GM12878 (cell line): ENCODE measurements at regions not wholly inside any gene's neighbourhood (a gene's known extent, or its start where the extent isn't known, plus 50 kb on each side); places are given as distances from the start of the nearest gene placed in this dataset.

Source experiments
- ATAC-seq: fragments of 200-7000 bp; cut with Tn5 transposase; 3 replicates; pipeline ENCODE4 v1.9.1; 2020; ENCODE audit warnings: mild to moderate bottlenecking, moderate library complexity
- BruUV-seq: library from RNA; stranded (reverse); fragments of 400-500 nt; replicated peaks from 2 replicates; lab custom pipeline; 2021; lab: Mats Ljungman, UMichigan
- CTCF ChIA-PET: fragments of 300-600 bp; sonication (Branson Sonifier 250); formaldehyde crosslinking; extraction: SDS; loops from one replicate; lab custom pipeline; 2021; ENCODE audit warnings: inconsistent platforms; lab: Yijun Ruan, JAX
- POLR2A ChIA-PET: fragments of 350-600 bp; formaldehyde crosslinking; extraction: SDS; loops from one replicate; lab custom pipeline; 2021; ENCODE audit warnings: inconsistent platforms; lab: Charles Lee
- RAD21 ChIA-PET: fragments of 300-600 bp; sonication (Branson Sonifier 250); formaldehyde crosslinking; loops from one replicate; lab custom pipeline; 2023; ENCODE audit warnings: antibody characterized with exemption; ENCODE audit not compliant: unreplicated experiment; lab: Charles Lee
- SMC1A ChIA-PET: fragments of 300-600 bp; sonication (Branson Sonifier 250); formaldehyde crosslinking; loops from one replicate; lab custom pipeline; 2023; ENCODE audit not compliant: unreplicated experiment, uncharacterized antibody; lab: Charles Lee
- DNase-seq: peaks from one replicate; pipeline ENCODE4 v3.0.0-alpha.2; 2011; ENCODE audit warnings: low read depth, low spot score
- FAIRE-seq: peaks from 3 replicates; lab custom pipeline; 2011; peaks lifted over from hg19 to GRCh38; lab: Jason Lieb, UNC
- H2AFZ ChIP-seq: 2 replicates; pipeline ENCODE4 v1.6.0; 2011; ENCODE audit warnings: low read depth, low read length, control low read depth; ENCODE audit not compliant: control insufficient read depth
- H3K27ac ChIP-seq: 2 replicates; pipeline ENCODE4 v1.5.1; 2011; ENCODE audit warnings: control low read depth; ENCODE audit not compliant: control insufficient read depth, insufficient read depth
- H3K27me3 ChIP-seq, 2 experiments: replicated peaks in 1 of 2; 2 replicates each; pipeline versions ENCODE4 v1.6.0 to v1.6.1; 2011; ENCODE audit warnings: low read length in 1 of 2; ENCODE audit not compliant: control insufficient read depth in 2 of 2, insufficient read depth in 2 of 2
- H3K36me3 ChIP-seq, 2 experiments: 2 replicates each; pipeline ENCODE4 v1.5.1; 2011; ENCODE audit warnings: low read length in 1 of 2; ENCODE audit not compliant: control insufficient read depth in 2 of 2, insufficient read depth in 2 of 2
- H3K4me1 ChIP-seq: 2 replicates; pipeline ENCODE4 v1.6.1; 2011; ENCODE audit warnings: mild to moderate bottlenecking, low read length, moderate library complexity, mixed read lengths; ENCODE audit not compliant: control insufficient read depth, insufficient read depth
- H3K4me2 ChIP-seq: 2 replicates; pipeline ENCODE4 v1.6.0; 2011; ENCODE audit warnings: control low read depth; ENCODE audit not compliant: control insufficient read depth, insufficient read depth
- H3K4me3 ChIP-seq: fragments of 200-600 bp; sonication (generic); 2 replicates; pipeline ENCODE4 v1.5.1; 2016
- H3K79me2 ChIP-seq: 2 replicates; pipeline ENCODE4 v1.6.0; 2011; ENCODE audit warnings: low read length; ENCODE audit not compliant: control insufficient read depth, insufficient read depth
- H3K9ac ChIP-seq: 2 replicates; pipeline ENCODE4 v1.8.0; 2011; ENCODE audit warnings: low read length, control low read depth, mixed read lengths; ENCODE audit not compliant: control insufficient read depth, insufficient read depth
- H3K9me3 ChIP-seq: replicated peaks from 3 replicates; pipeline ENCODE4 v1.5.1; 2011; ENCODE audit warnings: mild to moderate bottlenecking, low read length; ENCODE audit not compliant: control insufficient read depth, insufficient read depth
- H4K20me1 ChIP-seq: 2 replicates; pipeline ENCODE4 v1.6.0; 2011; ENCODE audit not compliant: control insufficient read depth, insufficient read depth
- ASH2L ChIP-seq: fragments of 300-600, 200-600 bp; sonication (generic); IDR thresholded peaks from 2 replicates; pipeline ENCODE4 v1.6.1; 2017; ENCODE audit warnings: low read depth, mild to moderate bottlenecking, borderline replicate concordance
- CBFB ChIP-seq: IDR thresholded peaks from 2 replicates; pipeline ENCODE4 v1.6.1; 2016; ENCODE audit warnings: antibody characterized with exemption, low read depth
- CHD1 ChIP-seq: IDR thresholded peaks from 2 replicates; pipeline ENCODE4 v1.6.1; 2012; ENCODE audit warnings: low read depth, low read length, improper control_type of control experiment
- EZH2 ChIP-seq: IDR thresholded peaks from 2 replicates; pipeline ENCODE4 v1.6.1; 2012; ENCODE audit warnings: low read depth, mild to moderate bottlenecking, control low read depth, inconsistent platforms, low read length, borderline replicate concordance; ENCODE audit not compliant: control insufficient read depth
- IKZF2 ChIP-seq, 2 experiments: fragments of 450-650 bp; IDR thresholded peaks; 2 replicates each; pipeline ENCODE4 v1.6.1; 2017; ENCODE audit warnings: mild to moderate bottlenecking in 2 of 2, moderate library complexity in 2 of 2
- MYB ChIP-seq: fragments of 150-350 bp; IDR thresholded peaks from 2 replicates; pipeline ENCODE4 v1.6.1; 2014; ENCODE audit warnings: mild to moderate bottlenecking, low read depth, low read length, borderline replicate concordance
- MYC ChIP-seq: IDR thresholded peaks from 2 replicates; pipeline ENCODE4 v1.6.1; 2011; ENCODE audit warnings: mild to moderate bottlenecking, low read length, moderate library complexity, inconsistent platforms; ENCODE audit not compliant: insufficient read depth, insufficient replicate concordance, insufficient read length, severe bottlenecking
- NBN ChIP-seq: fragments of 450-650 bp; IDR thresholded peaks from 2 replicates; pipeline ENCODE4 v1.6.1; 2016
- PML ChIP-seq: IDR thresholded peaks from 2 replicates; pipeline ENCODE4 v1.6.1; 2012; ENCODE audit warnings: low read length, inconsistent platforms
- RAD51 ChIP-seq: fragments of 450-650 bp; IDR thresholded peaks from 2 replicates; pipeline ENCODE4 v1.6.1; 2016; ENCODE audit warnings: moderate library complexity, mild to moderate bottlenecking, inconsistent platforms
- RB1 ChIP-seq: fragments of 450-650 bp; formaldehyde crosslinking; IDR thresholded peaks from 2 replicates; pipeline ENCODE4 v1.6.1; 2017; ENCODE audit warnings: mild to moderate bottlenecking, borderline replicate concordance
- TCF12 ChIP-seq: IDR thresholded peaks from 2 replicates; pipeline ENCODE4 v1.6.1; 2011; ENCODE audit warnings: low read depth, mild to moderate bottlenecking, low read length
- YY1 ChIP-seq: IDR thresholded peaks from 2 replicates; pipeline ENCODE4 v1.6.1; 2011; ENCODE audit warnings: low read depth, mild to moderate bottlenecking, low read length
- ZNF24 ChIP-seq: fragments of 450-650 bp; IDR thresholded peaks from 2 replicates; pipeline ENCODE4 v1.6.1; 2017; ENCODE audit warnings: antibody characterized with exemption, mild to moderate bottlenecking
- ZNF274 ChIP-seq: IDR thresholded peaks from one replicate; pipeline ENCODE4 v1.8.0; 2011; ENCODE audit not compliant: insufficient read length, insufficient read depth
- WGBS: methylation state at CpG from one replicate; pipeline ENCODE4 v1.1.6; 2016; ENCODE audit warnings: low lambda C conversion rate; ENCODE audit not compliant: insufficient replicate concordance, insufficient coverage; ENCODE audit errors: missing lambda C conversion rate; 5-methylcytosine and 5-hydroxymethylcytosine counted together
- in situ Hi-C: fragments of 300-500 bp; cut with MboI; formaldehyde crosslinking; loops from 9 replicates; pipeline ENCODE4 v1.14.3; 2018; ENCODE audit warnings: mixed read lengths
- intact Hi-C: fragments of 100-400 bp; cut with micrococcal nuclease; formaldehyde crosslinking; loops from one replicate; pipeline ENCODE4 v1.14.2; 2022; ENCODE audit not compliant: unreplicated experiment
- TF ChIP-seq, protein P1 (sequence below): IDR thresholded peaks from 2 replicates; pipeline ENCODE4 v1.6.1; 2011; ENCODE audit warnings: borderline replicate concordance, low read depth, mild to moderate bottlenecking, moderate library complexity, low read length; ENCODE audit not compliant: insufficient read depth, poor library complexity, severe bottlenecking
- TF ChIP-seq, protein P2 (sequence below): fragments of 450-650 bp; IDR thresholded peaks from 2 replicates; pipeline ENCODE4 v1.6.1; 2016; ENCODE audit warnings: mild to moderate bottlenecking, moderate library complexity, borderline replicate concordance

DNA sequence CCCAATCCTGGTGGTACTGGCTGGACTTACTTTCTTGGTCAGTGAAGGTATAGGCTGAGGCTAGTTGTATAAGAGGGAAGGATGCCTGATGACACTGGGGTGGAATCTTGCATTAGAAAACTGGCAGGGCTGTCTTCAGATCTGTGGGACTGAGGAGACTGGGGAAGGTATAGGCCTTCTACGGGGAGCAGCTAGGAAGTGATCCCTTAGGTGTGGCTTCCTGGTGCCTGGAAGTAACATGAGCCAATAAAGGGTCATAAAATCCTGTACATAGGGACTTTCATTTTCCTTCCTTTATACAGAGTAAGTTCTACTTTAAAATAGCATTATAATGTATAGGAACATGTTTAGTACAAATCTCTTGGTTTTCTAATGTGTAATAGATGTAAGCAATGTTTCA, 716.8 kb downstream of the LRFN5 start (continued):
- no peak for TF ChIP-seq RAD51
- TF ChIP-seq MYB = no peak
- TF ChIP-seq YY1 = no peak
- TF ChIP-seq CBFB = no peak
- TF ChIP-seq ASH2L = no peak
- no peak for TF ChIP-seq RB1
- TF ChIP-seq ZNF24 = no peak
- TF ChIP-seq, protein P1, sequence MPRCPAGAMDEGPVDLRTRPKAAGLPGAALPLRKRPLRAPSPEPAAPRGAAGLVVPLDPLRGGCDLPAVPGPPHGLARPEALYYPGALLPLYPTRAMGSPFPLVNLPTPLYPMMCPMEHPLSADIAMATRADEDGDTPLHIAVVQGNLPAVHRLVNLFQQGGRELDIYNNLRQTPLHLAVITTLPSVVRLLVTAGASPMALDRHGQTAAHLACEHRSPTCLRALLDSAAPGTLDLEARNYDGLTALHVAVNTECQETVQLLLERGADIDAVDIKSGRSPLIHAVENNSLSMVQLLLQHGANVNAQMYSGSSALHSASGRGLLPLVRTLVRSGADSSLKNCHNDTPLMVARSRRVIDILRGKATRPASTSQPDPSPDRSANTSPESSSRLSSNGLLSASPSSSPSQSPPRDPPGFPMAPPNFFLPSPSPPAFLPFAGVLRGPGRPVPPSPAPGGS = no peak

DNA sequence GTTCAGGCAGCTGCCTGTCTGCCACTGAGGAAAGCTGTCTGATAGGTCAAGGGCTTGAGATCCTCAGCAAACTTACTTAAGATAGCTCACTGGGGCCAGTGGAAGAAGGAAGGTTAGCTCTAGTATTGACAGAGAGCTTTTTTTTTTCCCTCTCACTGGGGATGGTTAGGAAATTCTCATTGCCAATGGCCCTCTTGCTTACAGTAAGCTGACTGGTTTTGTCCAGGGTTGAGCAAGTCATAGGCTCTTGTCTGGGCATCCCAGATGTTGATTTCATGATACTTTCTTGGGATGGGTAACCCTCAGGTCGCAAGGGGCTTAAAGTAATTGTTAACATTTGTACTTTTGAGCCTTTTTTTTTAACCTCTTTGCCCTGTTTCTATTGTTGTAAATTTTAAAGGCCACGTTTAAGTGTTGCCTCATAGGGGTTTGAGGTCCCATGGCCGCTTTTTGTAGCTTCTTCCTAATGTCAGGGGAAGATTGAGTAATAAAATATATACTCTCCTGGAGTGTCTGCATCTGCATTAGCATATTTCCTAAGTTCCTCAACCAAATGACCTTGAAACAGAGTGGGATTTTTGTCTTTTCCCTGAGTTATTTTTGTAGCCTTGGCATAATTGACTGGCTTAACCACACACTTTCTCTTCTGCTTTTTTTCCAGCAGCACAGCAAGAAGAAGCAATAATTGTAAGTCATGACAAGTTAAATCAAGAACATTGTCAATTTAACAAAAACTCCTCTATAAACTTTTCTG, 716.0 kb downstream of the LRFN5 start:
- WGBS = 0% methylated on average over 3 of the region's 3 CpGs
- H2AFZ ChIP-seq = no peak overlapping the region
- no peak overlapping the region for H3K4me3 ChIP-seq
- ChIA-PET CTCF (interaction anchor here (0.7 kb wide), 1 partner anchor 827 kb away, joined by 3 read pairs; no protein-coding TSS in a partner anchor), SMC1A (interaction anchor here (1.8 kb wide), 1 partner anchor 115 kb away, joined by 5 read pairs; no protein-coding TSS in a partner anchor), POLR2A (interaction anchor here (0.6 to 0.8 kb wide), 2 partner anchors 14 to 46 kb away, joined by 3 to 5 read pairs; no protein-coding TSS in a partner anchor), RAD21 (no interaction called here)
- BruUV-seq = no TSS peak
- no peaks in the 10 kb centered on the region for H3K9me3 ChIP-seq
- no peaks in the 10 kb centered on the region for H3K4me1 ChIP-seq
- peak; percentile 8 for DNase-seq
- no peaks in the 10 kb centered on the region for H3K36me3 ChIP-seq
- H3K4me2 ChIP-seq = no peak overlapping the region
- no peaks in the 10 kb centered on the region for H4K20me1 ChIP-seq
- intact Hi-C loops = no loop called here
- ATAC-seq = peak; percentile 30; the same call in 1 of the 3 replicates
- FAIRE-seq = no peak
- no peaks in the 10 kb centered on the region for H3K27me3 ChIP-seq
- in situ Hi-C loops = no loop called here
- H3K79me2 ChIP-seq = no peaks in the 10 kb centered on the region
- H3K27ac ChIP-seq = no peak overlapping the region
- H3K9ac ChIP-seq = no peak overlapping the region
- TF ChIP-seq TCF12 = no peak
- TF ChIP-seq PML = no peak
- TF ChIP-seq MYC = no peak
- peak; percentile 76 to 81; a peak in 2 of 4 replicates for TF ChIP-seq IKZF2 (IDR thresholded peaks at IDR 0.05)
- TF ChIP-seq ZNF274 = no peak
- no peak for TF ChIP-seq CHD1
- TF ChIP-seq EZH2 = no peak
- TF ChIP-seq, protein P2, sequence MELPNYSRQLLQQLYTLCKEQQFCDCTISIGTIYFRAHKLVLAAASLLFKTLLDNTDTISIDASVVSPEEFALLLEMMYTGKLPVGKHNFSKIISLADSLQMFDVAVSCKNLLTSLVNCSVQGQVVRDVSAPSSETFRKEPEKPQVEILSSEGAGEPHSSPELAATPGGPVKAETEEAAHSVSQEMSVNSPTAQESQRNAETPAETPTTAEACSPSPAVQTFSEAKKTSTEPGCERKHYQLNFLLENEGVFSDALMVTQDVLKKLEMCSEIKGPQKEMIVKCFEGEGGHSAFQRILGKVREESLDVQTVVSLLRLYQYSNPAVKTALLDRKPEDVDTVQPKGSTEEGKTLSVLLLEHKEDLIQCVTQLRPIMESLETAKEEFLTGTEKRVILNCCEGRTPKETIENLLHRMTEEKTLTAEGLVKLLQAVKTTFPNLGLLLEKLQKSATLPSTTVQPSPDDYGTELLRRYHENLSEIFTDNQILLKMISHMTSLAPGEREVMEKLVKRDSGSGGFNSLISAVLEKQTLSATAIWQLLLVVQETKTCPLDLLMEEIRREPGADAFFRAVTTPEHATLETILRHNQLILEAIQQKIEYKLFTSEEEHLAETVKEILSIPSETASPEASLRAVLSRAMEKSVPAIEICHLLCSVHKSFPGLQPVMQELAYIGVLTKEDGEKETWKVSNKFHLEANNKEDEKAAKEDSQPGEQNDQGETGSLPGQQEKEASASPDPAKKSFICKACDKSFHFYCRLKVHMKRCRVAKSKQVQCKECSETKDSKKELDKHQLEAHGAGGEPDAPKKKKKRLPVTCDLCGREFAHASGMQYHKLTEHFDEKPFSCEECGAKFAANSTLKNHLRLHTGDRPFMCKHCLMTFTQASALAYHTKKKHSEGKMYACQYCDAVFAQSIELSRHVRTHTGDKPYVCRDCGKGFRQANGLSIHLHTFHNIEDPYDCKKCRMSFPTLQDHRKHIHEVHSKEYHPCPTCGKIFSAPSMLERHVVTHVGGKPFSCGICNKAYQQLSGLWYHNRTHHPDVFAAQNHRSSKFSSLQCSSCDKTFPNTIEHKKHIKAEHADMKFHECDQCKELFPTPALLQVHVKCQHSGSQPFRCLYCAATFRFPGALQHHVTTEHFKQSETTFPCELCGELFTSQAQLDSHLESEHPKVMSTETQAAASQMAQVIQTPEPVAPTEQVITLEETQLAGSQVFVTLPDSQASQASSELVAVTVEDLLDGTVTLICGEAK = no peak
- no peak for TF ChIP-seq NBN
- TF ChIP-seq, protein P1 = no peak
- no peak for TF ChIP-seq YY1
